DMS79 treated with DMSO at 0.1 percent for 48 hours (cell line): ENCODE measurements at regions not wholly inside any gene's neighbourhood (a gene's known extent, or its start where the extent isn't known, plus 50 kb on each side); places are given as distances from the start of the nearest gene placed in this dataset.
A peak's percentile ranks its signal among the peaks of the same experiment; 100 is the strongest.
"Not testable (repeated sequence)": the region's sequence is repeated elsewhere in the genome, so short reads cannot be mapped to it uniquely, and the experiment has no call there.

Experiments used
- DNase-seq: peaks from one replicate; lab custom pipeline; 2025; lab: John Stamatoyannopoulos, UW

DNA sequence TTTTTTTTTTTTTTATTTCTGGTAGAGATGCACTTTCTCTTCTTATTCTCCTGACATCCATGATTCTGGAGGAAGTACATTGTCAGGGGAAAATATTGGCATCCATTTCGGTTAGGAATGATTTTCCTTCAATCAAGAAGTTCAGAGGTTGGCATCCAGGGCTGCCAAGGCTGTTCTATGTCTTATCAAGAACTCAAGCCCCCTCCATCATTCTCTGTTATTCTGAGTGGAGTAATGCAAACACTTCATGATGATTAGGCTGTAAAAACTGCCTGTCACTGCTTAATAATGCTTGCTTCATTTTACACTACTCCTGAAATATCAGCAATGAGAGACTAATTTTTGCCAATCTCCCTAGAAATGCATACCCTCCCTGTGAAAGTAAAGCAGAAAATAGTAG is 417.1 kb upstream of the NFIA start:
- peak; percentile 19 for DNase-seq

DNA sequence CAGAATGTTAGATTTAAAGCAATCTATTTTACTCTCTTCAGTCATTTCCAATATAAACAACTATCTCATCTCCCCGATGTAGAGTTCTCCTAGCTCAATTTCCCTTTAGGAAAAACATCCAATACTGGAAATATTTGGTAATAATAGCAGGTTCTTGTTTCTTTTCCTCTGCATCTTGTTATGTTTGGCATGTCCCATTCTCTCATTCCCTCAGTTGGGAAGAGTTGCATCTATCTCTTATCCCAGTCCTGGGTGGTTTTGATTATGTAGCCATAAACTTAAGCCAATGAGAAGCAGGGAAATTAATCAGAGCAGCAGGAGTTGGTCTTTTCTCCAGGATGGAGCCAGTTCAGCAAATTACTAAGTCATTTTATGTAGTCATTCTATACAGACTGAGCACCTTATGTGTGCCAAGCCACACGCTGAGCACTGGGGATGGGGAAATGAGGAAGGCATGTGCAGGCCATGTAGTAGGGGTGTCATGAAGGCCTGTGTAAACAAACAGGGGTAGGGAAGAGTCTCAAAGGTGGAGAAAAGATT is 418.2 kb upstream of the NFIA start:
- DNase-seq = no peak

DNA sequence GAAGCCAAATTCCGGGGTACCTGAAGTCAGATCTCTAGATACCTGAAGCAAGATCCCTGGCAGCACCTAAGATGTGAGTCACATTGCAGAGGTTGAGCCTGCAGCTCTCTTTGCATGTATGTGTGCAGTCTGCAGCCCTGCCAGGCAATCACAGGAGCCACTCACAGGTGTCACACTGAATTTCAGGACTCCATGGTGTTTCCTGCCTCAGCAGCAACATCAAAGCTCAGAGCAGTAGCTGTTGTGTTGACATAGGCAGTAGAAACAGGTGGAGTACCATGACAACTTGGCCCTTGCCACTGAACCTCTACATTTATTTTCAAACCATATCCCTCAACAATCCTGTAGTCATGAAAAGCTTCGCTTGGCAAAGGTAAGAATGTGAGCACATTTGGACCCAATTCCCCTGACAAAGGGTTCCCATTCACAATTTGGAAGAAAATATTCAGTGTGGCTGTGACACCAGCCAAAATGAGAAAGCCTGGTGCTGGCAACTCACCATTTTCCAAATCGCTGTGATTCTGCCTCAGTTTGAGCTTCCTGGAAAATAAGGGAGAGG is 419.8 kb upstream of the NFIA start:
- no peak for DNase-seq

DNA sequence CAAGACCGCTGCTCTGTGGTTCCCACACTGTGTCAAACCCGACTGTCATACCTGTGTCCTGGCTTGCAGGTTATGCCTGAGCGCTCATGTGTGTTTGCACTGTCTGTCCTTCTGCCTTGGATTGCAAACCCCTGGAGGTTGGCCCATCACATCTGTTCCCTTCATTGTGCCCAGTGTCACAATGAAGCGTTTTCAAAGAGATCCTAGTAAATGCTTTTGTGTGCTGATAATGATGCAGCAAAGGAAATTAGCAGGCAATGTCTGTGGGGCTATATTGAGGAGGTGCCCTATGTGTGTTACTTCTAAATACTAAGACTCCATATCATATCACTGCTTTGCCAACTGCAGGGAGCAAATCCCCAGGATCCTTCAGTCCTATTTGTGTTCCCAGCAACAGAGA is 424.4 kb upstream of the NFIA start:
- DNase-seq = peak; percentile 32

GRCh38 chr1:60655679-60656355 is 426.5 kb upstream of the NFIA start:
- DNase-seq = no peak

DNA sequence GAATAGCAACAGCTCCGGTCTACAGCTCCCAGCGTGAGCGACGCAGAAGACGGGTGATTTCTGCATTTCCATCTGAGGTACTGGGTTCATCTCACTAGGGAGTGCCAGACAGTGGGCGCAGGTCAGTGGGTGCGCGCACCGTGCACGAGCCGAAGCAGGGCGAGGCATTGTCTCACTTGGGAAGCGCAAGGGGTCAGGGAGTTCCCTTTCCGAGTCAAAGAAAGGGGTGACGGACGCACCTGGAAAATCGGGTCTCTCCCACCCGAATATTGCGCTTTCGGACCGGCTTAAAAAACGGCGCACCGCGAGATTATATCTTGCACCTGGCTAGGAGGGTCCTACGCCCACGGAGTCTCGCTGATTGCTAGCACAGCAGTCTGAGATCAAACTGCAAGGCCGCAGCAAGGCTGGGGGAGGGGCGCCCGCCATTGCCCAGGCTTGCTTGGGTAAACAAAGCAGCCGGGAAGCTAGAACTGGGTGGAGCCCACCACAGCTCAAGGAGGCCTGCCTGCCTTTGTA is 442.3 kb upstream of the NFIA start:
- not testable (repeated sequence) for DNase-seq

DNA sequence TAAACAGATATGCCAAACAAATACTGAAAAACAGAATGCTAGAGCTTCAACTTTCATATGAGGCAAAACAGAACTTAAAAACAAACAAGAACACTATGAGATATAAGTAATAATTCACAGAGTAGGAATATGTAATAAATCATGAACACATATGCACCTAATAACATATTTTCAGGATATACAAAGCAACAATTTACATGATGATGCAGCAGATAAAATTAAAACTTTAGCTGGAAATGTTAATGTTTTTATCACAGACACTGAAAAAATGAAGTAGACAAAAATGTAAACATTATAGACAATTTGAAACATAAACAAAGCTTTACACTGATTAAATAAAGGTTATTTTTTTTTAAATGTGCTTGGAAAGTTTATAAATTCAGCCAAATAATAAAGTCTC is 443.1 kb upstream of the NFIA start:
- DNase-seq = no peak

GRCh38 chr1:60637651-60638050 is 444.7 kb upstream of the NFIA start:
- DNase-seq = no peak

- DNase-seq = no peak
These were observed 445.4 kb upstream of the NFIA start for GRCh38 chr1:60636946-60637345.

DNA sequence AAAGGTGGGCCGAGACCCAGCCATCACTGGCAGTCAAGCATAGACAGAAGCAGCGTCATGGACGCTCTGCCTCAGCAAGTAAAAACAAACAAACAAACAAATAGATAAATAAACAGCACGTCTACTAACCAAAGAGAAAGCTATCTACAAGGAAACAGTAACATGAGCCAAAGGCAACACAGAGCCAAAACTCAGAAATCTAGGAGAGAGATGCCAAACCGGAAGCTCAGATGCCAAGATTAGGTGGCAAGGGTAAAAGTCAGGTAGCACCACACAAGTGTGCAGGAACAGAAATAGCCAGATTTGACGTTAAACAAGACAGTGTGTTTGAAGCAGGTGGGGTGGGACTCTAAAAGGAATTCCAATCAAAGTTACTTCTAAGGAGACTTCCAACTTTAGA is 448.3 kb upstream of the NFIA start:
- no peak for DNase-seq

DNA sequence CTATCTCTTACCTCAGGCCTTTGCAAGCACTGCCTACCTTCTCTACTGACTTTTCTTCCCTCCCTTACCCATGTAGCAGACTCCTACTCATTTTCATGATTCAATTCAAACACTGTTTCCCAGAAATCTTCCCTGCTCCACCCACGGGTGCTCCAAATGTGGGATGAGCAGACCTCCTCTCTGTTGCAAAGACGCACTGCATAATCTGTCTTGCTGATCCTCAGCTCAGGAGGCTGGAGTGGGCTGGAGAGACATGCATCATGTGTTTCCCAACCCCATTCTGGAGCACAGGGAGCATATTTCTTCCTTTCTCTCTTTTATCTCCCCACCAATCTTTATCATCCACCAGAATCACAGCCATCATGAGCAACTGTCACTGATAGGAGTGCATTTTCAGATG is 459.9 kb upstream of the NFIA start:
- DNase-seq = no peak

GRCh38 chr1:60621368-60621851 is 461.0 kb upstream of the NFIA start:
- DNase-seq = peak; percentile 95

DNA sequence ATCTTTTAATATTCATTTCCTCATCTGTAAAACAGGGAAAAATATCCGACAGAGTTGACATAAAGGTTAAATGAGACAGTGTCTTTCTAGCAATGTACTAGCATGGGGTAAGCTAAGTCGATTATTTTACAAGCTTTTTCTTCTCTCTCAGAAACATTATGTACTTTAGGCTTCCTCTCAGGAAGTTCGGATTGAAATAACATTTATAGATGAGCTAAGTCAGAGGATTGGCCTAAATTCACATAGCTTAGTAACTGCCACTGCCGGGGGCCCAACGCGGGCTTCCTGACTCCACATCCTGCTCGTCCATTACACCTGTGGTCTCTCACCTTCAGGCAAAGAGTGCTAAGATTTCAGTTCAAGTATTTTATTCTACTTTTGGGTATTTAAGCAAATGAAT is 462.3 kb upstream of the NFIA start:
- DNase-seq = no peak

- DNase-seq = no peak
These were observed 462.8 kb upstream of the NFIA start for GRCh38 chr1:60619581-60619980.

GRCh38 chr1:60615666-60616065 is 466.7 kb upstream of the NFIA start:
- DNase-seq = peak; percentile 74

DNA sequence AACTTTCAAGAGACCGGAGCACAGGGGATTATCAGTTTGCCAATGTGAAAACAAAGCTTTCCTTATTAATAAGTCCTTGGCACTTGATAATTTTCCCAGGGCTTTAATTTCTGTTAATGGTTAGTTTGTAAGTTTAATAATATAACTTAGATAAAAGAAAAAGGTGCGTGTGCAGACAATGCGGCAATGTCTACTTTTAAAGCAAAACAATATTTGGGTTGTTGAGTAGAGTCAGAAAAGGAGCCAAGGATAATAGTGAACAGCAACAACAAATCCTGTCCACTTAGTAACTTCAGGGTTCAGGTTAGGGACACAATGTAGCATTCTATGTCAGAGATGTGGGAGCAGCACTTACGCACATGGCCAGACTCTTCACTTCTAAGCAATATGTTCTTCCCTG is 469.6 kb upstream of the NFIA start:
- DNase-seq = no peak

- DNase-seq = not testable (repeated sequence)
These were observed 475.4 kb upstream of the NFIA start for GRCh38 chr1:60606921-60607320.

GRCh38 chr1:60600532-60600931 is 481.8 kb upstream of the NFIA start:
- DNase-seq = no peak

- DNase-seq = no peak
These were observed 482.8 kb upstream of the NFIA start for GRCh38 chr1:60599574-60599973.

DNA sequence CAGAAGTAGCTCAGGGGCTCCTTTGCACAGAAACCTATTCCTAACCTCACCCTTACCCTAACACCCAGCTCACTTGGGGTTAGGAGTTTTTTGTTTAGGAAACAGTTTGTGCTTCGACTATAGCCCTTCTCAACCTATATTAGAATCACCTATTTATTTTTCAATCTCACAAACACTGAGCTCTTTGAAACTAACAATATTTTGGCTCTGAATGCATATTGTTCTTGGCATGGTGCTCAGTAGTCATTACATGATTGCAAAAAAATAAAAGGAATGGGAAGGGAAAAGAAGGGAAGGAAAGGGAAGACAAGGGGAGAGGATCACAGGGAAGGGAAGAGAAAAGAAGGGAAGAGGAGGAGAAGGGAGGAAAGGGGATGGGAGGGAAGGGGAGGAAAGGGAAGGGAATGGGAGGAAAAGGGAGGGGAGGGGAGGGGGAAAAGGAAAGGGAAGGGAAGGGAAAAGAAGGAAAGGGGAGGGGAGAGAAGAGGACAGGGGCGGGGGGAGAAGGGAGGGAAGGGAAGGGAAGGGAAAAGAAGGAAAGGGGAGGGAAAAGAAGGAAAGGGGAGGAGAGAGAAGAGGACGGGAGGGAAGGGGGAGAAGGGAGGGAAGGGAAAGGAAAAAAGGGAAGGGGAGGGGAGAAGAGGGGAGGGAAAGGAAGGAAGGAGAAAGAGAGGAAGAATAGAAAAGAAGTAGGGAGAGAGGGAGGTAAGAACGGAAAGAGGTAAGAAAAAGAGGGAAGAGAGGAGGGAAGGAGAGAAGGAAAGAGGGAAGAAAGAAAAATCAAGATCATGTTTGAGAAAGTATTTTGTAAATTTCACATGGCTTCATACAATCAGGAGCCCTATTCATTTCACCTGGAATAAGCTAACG is 484.1 kb upstream of the NFIA start:
- DNase-seq = no peak

DNA sequence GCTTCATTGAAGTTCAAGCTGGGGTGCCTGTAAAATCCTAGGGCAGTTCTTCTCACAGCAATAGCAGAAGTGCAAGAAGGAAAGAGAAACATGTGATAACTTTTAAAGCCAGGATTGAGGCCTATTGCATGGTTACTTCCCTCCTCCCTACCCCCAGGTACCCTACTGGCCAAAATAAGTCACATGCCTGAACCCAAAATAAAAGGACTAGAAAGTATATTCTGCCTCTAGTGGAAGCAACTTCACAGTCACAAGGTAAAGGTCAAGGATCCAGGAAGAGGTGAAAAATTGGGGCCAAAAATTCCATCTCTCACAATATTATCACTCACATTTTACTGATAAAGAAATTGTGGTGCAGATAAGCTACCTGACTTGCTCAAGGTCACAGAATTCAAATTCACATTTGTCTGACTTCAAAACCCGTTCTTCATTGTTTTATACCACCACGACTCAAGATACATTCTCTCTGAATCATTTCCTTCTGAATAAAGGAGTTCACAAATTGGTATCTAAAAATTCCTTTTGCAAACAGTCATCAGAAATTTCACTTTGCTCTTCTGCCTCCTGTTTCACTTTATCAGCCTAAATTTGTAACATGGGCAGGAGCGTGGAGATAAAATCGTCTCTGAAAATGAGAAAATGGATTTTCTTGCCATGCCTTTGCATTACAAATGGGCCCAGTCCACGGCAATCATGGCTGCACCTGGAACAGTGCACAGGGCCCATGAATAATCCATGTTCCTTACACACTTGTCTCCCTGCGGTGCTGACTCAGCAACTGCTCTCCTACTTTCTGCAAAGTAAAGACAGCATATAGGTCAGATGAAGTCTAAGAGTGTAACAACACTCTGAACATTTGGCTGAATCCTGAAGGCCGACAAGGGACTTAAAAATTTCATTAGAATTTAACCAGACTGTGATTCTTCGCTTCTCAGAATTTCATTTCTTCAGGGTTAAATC is 485.3 kb upstream of the NFIA start:
- no peak for DNase-seq
